Natural killer cell (primary cell): ENCODE measurements at regions not wholly inside any gene's neighbourhood (a gene's known extent, or its start where the extent isn't known, plus 50 kb on each side); places are given as distances from the start of the nearest gene placed in this dataset.
"Not testable (repeated sequence)": the region's sequence is repeated elsewhere in the genome, so short reads cannot be mapped to it uniquely, and the experiment has no call there.

Experiments used
- ATAC-seq, 3 donors: fragments of 150-1000 bp in 2 of 3; fragments of 200-7000 bp in 1 of 3; cut with Tn5 transposase; 1 replicate in 1 of 3; 2 replicates in 2 of 3; pipeline ENCODE4 v1.10.0; 2021; ENCODE audit warnings: mild to moderate bottlenecking in 2 of 3, moderate library complexity in 2 of 3
- DNase-seq, 2 donors: peaks; one replicate each; pipeline versions ENCODE4 v3.0.0 to v3.0.0-alpha.2; 2013 to 2021; ENCODE audit warnings: mixed read lengths in 1 of 2
- H3K27ac ChIP-seq: one replicate; pipeline ENCODE4 v1.5.1; 2013; ENCODE audit warnings: mild to moderate bottlenecking, low read length
- H3K27me3 ChIP-seq: one replicate; pipeline ENCODE4 v1.6.1; 2013; ENCODE audit warnings: low read length; ENCODE audit not compliant: control insufficient read depth, insufficient read depth
- H3K36me3 ChIP-seq: one replicate; pipeline ENCODE4 v1.6.1; 2013; ENCODE audit warnings: low read length; ENCODE audit not compliant: control insufficient read depth, insufficient read depth
- H3K4me1 ChIP-seq: one replicate; pipeline ENCODE4 v1.6.1; 2013; ENCODE audit warnings: low read length; ENCODE audit not compliant: control insufficient read depth, insufficient read depth
- H3K4me3 ChIP-seq: one replicate; pipeline ENCODE4 v1.5.1; 2013; ENCODE audit warnings: low read length
- H3K9me3 ChIP-seq: one replicate; pipeline ENCODE4 v1.6.1; 2013; ENCODE audit warnings: low read length; ENCODE audit not compliant: control insufficient read depth, insufficient read depth
- H3K27ac Mint-ChIP-seq, 2 donors: one replicate each; pipeline ENCODE4 v1.8.0; 2022; ENCODE audit warnings: mild to moderate bottlenecking in 2 of 2, mixed read lengths in 2 of 2, moderate library complexity in 1 of 2
- H3K27me3 Mint-ChIP-seq, 2 donors: one replicate each; pipeline ENCODE4 v1.8.0; 2022; ENCODE audit warnings: low read depth in 2 of 2, mixed read lengths in 2 of 2
- H3K36me3 Mint-ChIP-seq: one replicate; pipeline ENCODE4 v1.8.0; 2022; ENCODE audit warnings: mixed read lengths
- H3K4me1 Mint-ChIP-seq, 2 donors: one replicate each; pipeline ENCODE4 v1.8.0; 2022; ENCODE audit warnings: mixed read lengths in 2 of 2
- H3K4me3 Mint-ChIP-seq: one replicate; pipeline ENCODE4 v1.8.0; 2022; ENCODE audit warnings: mild to moderate bottlenecking, moderate library complexity, mixed read lengths
- H3K9me3 Mint-ChIP-seq, 2 donors: one replicate each; pipeline ENCODE4 v1.8.0; 2022; ENCODE audit warnings: mixed read lengths in 2 of 2
- WGBS: methylation state at CpG from one replicate; pipeline ENCODE4 v1.1.7; 2013; ENCODE audit warnings: missing lambda C conversion rate; ENCODE audit not compliant: insufficient coverage; 5-methylcytosine and 5-hydroxymethylcytosine counted together
- intact Hi-C: fragments of 100-400 bp; cut with micrococcal nuclease; formaldehyde crosslinking; loops from one replicate; pipeline ENCODE4 v1.14.2; 2022
- TF ChIP-seq, protein P1 (sequence below): fragments of 200-600 bp; IDR thresholded peaks from one replicate; pipeline ENCODE4 v1.8.0; 2022; ENCODE audit warnings: antibody characterized with exemption

DNA sequence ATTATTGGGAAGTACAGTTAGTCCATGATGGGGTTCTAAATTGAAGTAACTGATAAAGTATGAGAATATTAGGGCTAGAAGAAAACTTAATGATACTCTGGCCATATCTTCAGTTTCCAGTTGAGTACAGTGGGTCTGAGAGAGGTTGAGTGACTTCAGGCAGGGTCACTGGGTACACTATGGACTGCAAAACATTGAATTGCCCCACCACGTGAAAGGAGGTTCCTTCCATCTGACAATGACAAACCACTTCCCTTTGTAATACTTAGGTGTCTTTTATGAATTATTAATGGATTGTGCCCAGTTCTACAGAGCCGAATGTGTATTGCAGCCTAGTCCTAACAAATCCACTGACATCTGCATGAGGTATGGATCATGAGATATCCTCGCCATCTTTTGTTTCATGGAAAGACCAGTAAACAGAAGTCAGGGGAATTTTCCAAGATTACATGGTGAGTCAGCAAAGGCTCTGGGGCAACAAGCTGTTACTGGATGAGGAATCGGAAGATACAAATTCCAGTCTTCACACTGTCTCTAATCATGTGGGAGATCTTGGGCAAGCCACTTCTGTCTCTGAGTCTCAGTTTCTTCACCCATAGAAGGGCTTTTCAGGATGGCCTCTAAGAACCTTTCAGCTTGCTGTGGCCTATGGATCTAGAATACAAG lies 66.5 kb upstream of the BCL6 start:
- intact Hi-C loops = no loop called here
- TF ChIP-seq, protein P1, sequence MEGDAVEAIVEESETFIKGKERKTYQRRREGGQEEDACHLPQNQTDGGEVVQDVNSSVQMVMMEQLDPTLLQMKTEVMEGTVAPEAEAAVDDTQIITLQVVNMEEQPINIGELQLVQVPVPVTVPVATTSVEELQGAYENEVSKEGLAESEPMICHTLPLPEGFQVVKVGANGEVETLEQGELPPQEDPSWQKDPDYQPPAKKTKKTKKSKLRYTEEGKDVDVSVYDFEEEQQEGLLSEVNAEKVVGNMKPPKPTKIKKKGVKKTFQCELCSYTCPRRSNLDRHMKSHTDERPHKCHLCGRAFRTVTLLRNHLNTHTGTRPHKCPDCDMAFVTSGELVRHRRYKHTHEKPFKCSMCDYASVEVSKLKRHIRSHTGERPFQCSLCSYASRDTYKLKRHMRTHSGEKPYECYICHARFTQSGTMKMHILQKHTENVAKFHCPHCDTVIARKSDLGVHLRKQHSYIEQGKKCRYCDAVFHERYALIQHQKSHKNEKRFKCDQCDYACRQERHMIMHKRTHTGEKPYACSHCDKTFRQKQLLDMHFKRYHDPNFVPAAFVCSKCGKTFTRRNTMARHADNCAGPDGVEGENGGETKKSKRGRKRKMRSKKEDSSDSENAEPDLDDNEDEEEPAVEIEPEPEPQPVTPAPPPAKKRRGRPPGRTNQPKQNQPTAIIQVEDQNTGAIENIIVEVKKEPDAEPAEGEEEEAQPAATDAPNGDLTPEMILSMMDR = no peak
- no peaks in the 10 kb centered on the region for H3K27me3 ChIP-seq
- no peaks in the 10 kb centered on the region for H3K9me3 Mint-ChIP-seq
- no peaks in the 10 kb centered on the region for H3K36me3 ChIP-seq
- H3K9me3 ChIP-seq = no peaks in the 10 kb centered on the region
- no peak overlapping the region for H3K4me3 ChIP-seq
- H3K4me1 ChIP-seq = no peaks in the 10 kb centered on the region
- no peaks in the 10 kb centered on the region for H3K36me3 Mint-ChIP-seq
- no peak overlapping the region for H3K27ac Mint-ChIP-seq
- H3K27ac ChIP-seq = no peak overlapping the region
- peaks cover 6 to 9% of the 10 kb centered on the region in 2 donors for H3K4me1 Mint-ChIP-seq
- no peaks in the 10 kb centered on the region for H3K27me3 Mint-ChIP-seq
- DNase-seq (no peak), ATAC-seq (no peak)
- WGBS = 92% methylated on average over 3 of the region's 4 CpGs
- no peak overlapping the region for H3K4me3 Mint-ChIP-seq

DNA sequence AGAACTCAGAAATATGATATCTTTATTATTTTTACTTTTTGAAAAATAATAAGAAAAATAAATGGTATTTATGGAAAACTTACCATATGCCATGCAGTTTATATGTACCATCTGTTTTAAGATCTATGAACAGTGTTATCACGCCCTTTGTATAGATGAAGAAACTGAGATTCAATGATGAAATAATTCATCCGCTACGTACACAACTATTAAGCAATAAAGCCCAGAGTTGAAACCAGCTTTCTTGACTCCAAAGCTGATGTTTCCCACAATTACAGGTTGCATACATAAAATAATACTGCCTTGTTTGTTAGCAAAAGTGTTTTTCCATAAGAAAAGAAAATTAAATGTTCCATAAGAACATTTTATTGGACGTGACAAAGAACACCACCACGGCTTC lies 67.2 kb upstream of the BCL6 start:
- peaks cover 2% of the 10 kb centered on the region for H3K36me3 Mint-ChIP-seq
- ATAC-seq (no peak), DNase-seq (no peak)
- H3K27me3 Mint-ChIP-seq = no peaks in the 10 kb centered on the region
- WGBS = 93% methylated on average over 5 of the region's 5 CpGs
- H3K4me3 ChIP-seq = no peak overlapping the region
- no peaks in the 10 kb centered on the region for H3K27me3 ChIP-seq
- no peak overlapping the region for H3K27ac Mint-ChIP-seq
- H3K9me3 Mint-ChIP-seq = peaks cover 0 to under 1% of the 10 kb centered on the region in 2 donors
- H3K4me1 ChIP-seq = no peaks in the 10 kb centered on the region
- H3K4me1 Mint-ChIP-seq = peaks cover 6 to 9% of the 10 kb centered on the region in 2 donors
- H3K36me3 ChIP-seq = no peaks in the 10 kb centered on the region
- TF ChIP-seq, protein P1 = no peak
- H3K4me3 Mint-ChIP-seq = no peak overlapping the region
- H3K9me3 ChIP-seq = no peaks in the 10 kb centered on the region
- intact Hi-C loops = no loop called here
- no peak overlapping the region for H3K27ac ChIP-seq

DNA sequence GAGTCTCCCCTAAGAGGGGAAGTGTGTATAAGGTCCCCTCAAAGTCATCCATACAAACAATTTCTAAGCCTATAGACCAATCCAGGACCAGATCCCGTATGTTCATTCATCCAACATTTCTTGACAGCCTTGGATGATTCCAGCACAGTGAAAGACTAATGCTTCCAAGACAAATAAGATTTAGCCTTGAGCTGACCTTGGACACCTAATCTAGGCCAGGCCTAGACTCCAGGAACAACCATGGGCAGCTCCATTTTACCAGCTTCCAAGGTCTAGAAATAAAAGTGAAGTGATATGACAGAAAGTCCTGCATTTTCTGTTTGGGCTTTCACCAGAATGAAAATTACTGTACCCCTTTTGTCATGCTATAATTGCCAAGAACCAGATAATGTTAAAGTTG lies 67.9 kb upstream of the BCL6 start:
- no peak overlapping the region for H3K27ac ChIP-seq
- no peaks in the 10 kb centered on the region for H3K9me3 ChIP-seq
- peaks cover 0 to 3% of the 10 kb centered on the region in 2 donors for H3K9me3 Mint-ChIP-seq
- H3K27ac Mint-ChIP-seq = no peak overlapping the region
- no peak for ATAC-seq
- H3K27me3 ChIP-seq = no peaks in the 10 kb centered on the region
- peaks cover 7% of the 10 kb centered on the region for H3K36me3 Mint-ChIP-seq
- H3K4me1 Mint-ChIP-seq = peaks cover 6 to 16% of the 10 kb centered on the region in 2 donors
- intact Hi-C loops = no loop called here
- no peak overlapping the region for H3K4me3 ChIP-seq
- no peaks in the 10 kb centered on the region for H3K27me3 Mint-ChIP-seq
- DNase-seq = no peak
- 91% methylated on average over 1 of the region's 1 CpG for WGBS
- TF ChIP-seq, protein P1 = no peak
- no peaks in the 10 kb centered on the region for H3K36me3 ChIP-seq
- no peaks in the 10 kb centered on the region for H3K4me1 ChIP-seq
- H3K4me3 Mint-ChIP-seq = no peak overlapping the region

DNA sequence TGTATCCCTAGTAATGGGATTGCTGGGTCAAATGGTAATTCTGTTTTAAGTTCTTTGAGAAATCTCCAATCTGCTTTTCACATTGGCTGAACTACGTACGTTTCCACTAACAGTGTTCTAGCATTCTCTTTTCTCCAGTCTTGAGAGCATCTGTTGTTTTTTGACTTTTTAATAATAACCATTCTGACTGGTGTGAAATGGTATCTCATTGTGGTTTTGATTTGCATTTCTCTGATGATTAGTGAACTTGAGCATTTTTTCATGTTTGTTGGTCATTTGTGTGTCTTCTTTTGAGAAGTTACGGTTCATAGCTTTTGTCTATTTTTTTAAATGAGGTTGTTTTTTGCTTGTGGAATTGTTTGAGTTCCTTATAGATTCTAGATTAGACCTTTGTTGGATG lies 72.5 kb upstream of the BCL6 start:
- H3K27me3 ChIP-seq, H3K9me3 ChIP-seq, H3K27ac ChIP-seq, intact Hi-C loops, H3K9me3 Mint-ChIP-seq, H3K27me3 Mint-ChIP-seq, DNase-seq, ATAC-seq, H3K4me3 Mint-ChIP-seq, H3K27ac Mint-ChIP-seq, H3K36me3 ChIP-seq, H3K36me3 Mint-ChIP-seq, H3K4me3 ChIP-seq: not testable (repeated sequence)
- peaks cover 17% of the 10 kb centered on the region for H3K4me1 ChIP-seq
- 86% methylated on average over 3 of the region's 3 CpGs for whole genome bisulfite sequencing
- H3K4me1 Mint-ChIP-seq = peaks cover 22 to 28% of the 10 kb centered on the region in 2 donors
